Gastrocnemius medialis (tissue), 4 donors: ENCODE measurements at regions not wholly inside any gene's neighbourhood (a gene's known extent, or its start where the extent isn't known, plus 50 kb on each side); places are given as distances from the start of the nearest gene placed in this dataset.
"Not testable (repeated sequence)": the region's sequence is repeated elsewhere in the genome, so short reads cannot be mapped to it uniquely, and the experiment has no call there.

Source experiments
- ATAC-seq, 2 donors: fragments of 150-250 bp; one replicate each; pipeline ENCODE4 v1.9.1; 2016
- DNase-seq, 2 donors: peaks; one replicate each; pipeline ENCODE4 v3.0.0-alpha.2; 2019
- H3K27ac ChIP-seq, 4 donors: fragments of 200-600 bp; sonication (generic); 1 replicate in 1 of 4; 2 replicates in 3 of 4; pipeline ENCODE4 v1.5.1; 2016 to 2018; ENCODE audit warnings: mild to moderate bottlenecking in 2 of 4, moderate library complexity in 1 of 4
- H3K27me3 ChIP-seq, 3 donors: fragments of 200-600 bp; sonication (generic) in 2 of 3; 1 replicate in 1 of 3; 2 replicates in 2 of 3; pipeline versions ENCODE4 v1.5.1 to v1.6.0; 2016 to 2019; ENCODE audit warnings: mild to moderate bottlenecking in 1 of 3, moderate library complexity in 1 of 3
- H3K36me3 ChIP-seq, 2 donors: fragments of 200-600 bp; sonication (generic) in 1 of 2; one replicate each; pipeline ENCODE4 v1.5.1; 2017 to 2018
- H3K4me1 ChIP-seq, 2 donors: fragments of 200-600 bp; sonication (generic) in 1 of 2; one replicate each; pipeline ENCODE4 v1.5.1; 2016 to 2017; ENCODE audit warnings: mild to moderate bottlenecking in 2 of 2
- H3K4me3 ChIP-seq, 4 donors: fragments of 200-600 bp; sonication (generic) in 3 of 4; 1 replicate in 1 of 4; 2 replicates in 3 of 4; pipeline ENCODE4 v1.5.1; 2016 to 2019; ENCODE audit warnings: mild to moderate bottlenecking in 2 of 4
- H3K9me3 ChIP-seq, 3 donors: fragments of 200-600 bp; sonication (generic) in 2 of 3; 1 replicate in 1 of 3; 2 replicates in 2 of 3; pipeline ENCODE4 v1.5.1; 2016 to 2019
- CTCF ChIP-seq, 5 experiments: fragments of 450-650 bp in 3 of 5; fragments of 200-600 bp in 2 of 5; sonication (generic) in 2 of 5; IDR thresholded peaks in 4 of 5; conservative IDR thresholded peaks in 1 of 5; 1 replicate in 4 of 5; 2 replicates in 1 of 5; pipeline ENCODE4 v1.5.1; 2016 to 2019; ENCODE audit warnings: antibody characterized with exemption in 5 of 5, mild to moderate bottlenecking in 3 of 5, moderate library complexity in 3 of 5
- POLR2A ChIP-seq, 2 donors: fragments of 450-650 bp; IDR thresholded peaks; one replicate each; pipeline ENCODE4 v1.6.1; 2017; ENCODE audit warnings: antibody characterized with exemption in 2 of 2, mild to moderate bottlenecking in 2 of 2, moderate library complexity in 2 of 2
- in situ Hi-C, 4 donors: fragments of 200-750 bp; cut with MboI; loops; one replicate each; pipeline versions ENCODE4 v1.15.0 to v1.8.0; 2017; ENCODE audit warnings: low sequenced_read_pairs in 4 of 4
- intact Hi-C: fragments of 100-400 bp; cut with DNase I; formaldehyde crosslinking; loops from one replicate; pipeline ENCODE4 v1.15.1; 2023; ENCODE audit warnings: low total_unique reads

DNA sequence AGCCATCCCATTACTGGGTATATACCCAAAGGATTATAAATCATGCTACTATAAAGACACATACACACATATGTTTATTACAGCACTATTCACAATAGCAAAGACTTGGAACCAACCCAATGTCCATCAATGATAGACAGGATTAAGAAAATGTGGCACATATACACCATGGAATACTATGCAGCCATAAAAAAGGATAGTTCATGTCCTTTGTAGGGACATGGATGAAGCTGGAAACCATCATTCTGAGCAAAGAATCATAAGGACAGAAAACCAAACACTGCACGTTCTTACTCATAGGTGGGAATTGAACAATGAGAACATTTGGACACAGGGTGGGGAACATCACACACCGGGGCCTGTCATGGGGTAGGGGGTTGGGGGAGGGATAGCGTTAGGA is 60.3 kb upstream of the NMU start:
- DNase-seq, H3K36me3 ChIP-seq, intact Hi-C loops, ATAC-seq, H3K27me3 ChIP-seq, H3K4me1 ChIP-seq, H3K4me3 ChIP-seq, H3K9me3 ChIP-seq, H3K27ac ChIP-seq: not testable (repeated sequence)
- in situ Hi-C loops, result loop anchor here in 1 of 4 donors (25.0 kb wide), 1 partner anchor 109 kb away; the partner anchor contains the start of gene PDCL2

- H3K4me3 ChIP-seq, result no peak overlapping the region
- no peak for ATAC-seq
- TF ChIP-seq CTCF (IDR thresholded peaks at IDR 0.05 in 4 of 5, conservative IDR thresholded peaks at IDR 0.05 in 1 of 5) (no peak), POLR2A (IDR thresholded peaks at IDR 0.05) (no peak)
- in situ Hi-C loops, result no loop called here
- H3K27me3 ChIP-seq, result no peaks in the 10 kb centered on the region
- H3K36me3 ChIP-seq, result no peaks in the 10 kb centered on the region
- no peaks in the 10 kb centered on the region for H3K4me1 ChIP-seq
- no peaks in the 10 kb centered on the region for H3K9me3 ChIP-seq
- intact Hi-C loops, result no loop called here
- no peak overlapping the region for H3K27ac ChIP-seq
- no peak for DNase-seq
Observed at GRCh38 chr4:55706541-55706940, 70.4 kb upstream of the NMU start.

DNA sequence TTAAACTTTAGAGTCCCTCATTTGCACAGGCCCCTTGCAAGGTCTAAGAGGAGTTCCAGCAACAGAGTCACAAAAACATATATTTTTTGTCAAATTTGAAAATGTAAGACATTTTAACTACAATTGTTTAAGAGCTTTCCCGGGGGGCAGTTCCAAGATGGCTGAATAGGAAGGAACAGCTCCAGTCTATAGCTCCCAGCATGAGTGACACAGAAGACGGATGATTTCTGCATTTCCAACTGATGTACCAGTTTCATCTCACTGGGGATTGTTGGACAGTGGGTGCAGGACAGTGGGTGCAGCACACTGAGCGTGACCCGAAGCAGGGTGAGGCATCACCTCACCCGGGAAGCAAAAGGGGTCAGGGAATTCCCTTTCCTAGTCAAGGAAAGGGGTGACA is 71.4 kb upstream of the NMU start:
- in situ Hi-C loops (no loop called here), intact Hi-C loops (no loop called here)
- ATAC-seq (no peak), DNase-seq (no peak)
- TF ChIP-seq CTCF (IDR thresholded peaks at IDR 0.05 in 4 of 5, conservative IDR thresholded peaks at IDR 0.05 in 1 of 5) (no peak), POLR2A (IDR thresholded peaks at IDR 0.05) (no peak)
- Histone ChIP-seq H3K4me3 (no peak overlapping the region), H3K4me1 (no peaks in the 10 kb centered on the region), H3K36me3 (no peaks in the 10 kb centered on the region), H3K27me3 (no peaks in the 10 kb centered on the region), H3K27ac (no peak overlapping the region), H3K9me3 (no peaks in the 10 kb centered on the region)

GRCh38 chr4:55707991-55708390 is 71.9 kb upstream of the NMU start:
- H3K36me3 ChIP-seq, DNase-seq, H3K9me3 ChIP-seq, intact Hi-C loops, H3K27me3 ChIP-seq, ATAC-seq, H3K4me1 ChIP-seq, in situ Hi-C loops, H3K4me3 ChIP-seq, H3K27ac ChIP-seq: not testable (repeated sequence)

DNA sequence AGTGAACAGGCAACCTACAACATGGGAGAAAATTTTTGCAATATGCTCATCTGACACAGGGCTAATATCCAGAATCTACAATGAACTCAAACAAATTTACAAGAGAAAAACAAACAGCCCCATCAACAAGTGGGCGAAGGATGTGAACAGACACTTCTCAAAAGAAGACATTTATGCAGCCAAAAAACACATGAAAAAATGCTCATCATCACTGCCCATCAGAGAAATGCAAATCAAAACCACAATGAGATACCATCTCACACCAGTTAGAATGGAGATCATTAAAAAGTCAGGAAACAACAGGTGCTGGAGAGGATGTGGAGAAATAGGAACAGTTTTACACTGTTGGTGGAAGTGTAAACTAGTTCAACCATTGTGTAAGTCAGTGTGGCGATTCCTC is 76.7 kb upstream of the NMU start:
- H3K9me3 ChIP-seq, H3K4me1 ChIP-seq, ATAC-seq, in situ Hi-C loops, H3K4me3 ChIP-seq, intact Hi-C loops, H3K36me3 ChIP-seq, DNase-seq, H3K27ac ChIP-seq, H3K27me3 ChIP-seq: not testable (repeated sequence)

DNA sequence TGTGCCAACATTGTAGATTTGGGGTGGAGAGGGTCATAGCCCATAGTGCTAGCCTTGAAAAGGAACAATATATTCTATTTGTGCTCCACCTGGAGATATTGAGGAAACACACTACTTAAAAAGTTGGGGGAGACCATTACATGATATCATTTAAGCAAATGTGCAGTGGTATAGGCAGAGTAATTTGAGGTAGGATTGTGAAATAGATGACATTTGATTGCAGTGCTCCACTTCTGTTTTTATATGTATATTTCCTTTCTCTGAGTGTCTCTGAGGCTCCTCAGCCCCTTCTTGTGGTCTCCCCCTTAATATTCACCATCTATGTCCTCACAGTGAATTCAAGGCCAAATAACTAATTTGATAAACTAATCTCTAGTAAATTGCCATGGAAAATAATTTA is 85.6 kb upstream of the NMU start:
- Histone ChIP-seq H3K4me1 (no peaks in the 10 kb centered on the region), H3K9me3 (no peaks in the 10 kb centered on the region), H3K36me3 (no peaks in the 10 kb centered on the region), H3K27ac (no peak overlapping the region), H3K4me3 (no peak overlapping the region), H3K27me3 (no peaks in the 10 kb centered on the region)
- DNase-seq, result no peak
- ATAC-seq, result no peak
- no peak for TF ChIP-seq POLR2A (IDR thresholded peaks at IDR 0.05)
- intact Hi-C loops, result no loop called here
- in situ Hi-C loops, result no loop called here

DNA sequence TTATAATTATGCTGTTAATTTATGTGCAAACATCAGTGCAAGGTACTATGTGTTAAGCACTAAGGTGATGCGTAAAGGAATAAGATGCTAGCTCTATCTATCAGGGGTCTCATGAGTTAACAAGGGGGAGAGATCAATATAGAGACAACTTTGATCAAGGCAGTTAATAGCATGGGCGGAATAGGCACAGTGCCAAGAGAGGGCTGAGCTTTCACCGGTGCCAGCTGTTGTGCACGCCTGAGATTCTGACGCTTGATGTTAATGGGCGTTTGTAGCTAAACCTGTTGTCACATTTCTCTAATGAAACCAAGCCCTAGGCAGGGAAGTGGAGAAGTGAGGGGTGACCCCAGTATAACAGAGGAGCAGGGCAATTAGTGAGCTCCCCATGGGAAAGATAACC is 86.0 kb upstream of the NMU start:
- TF ChIP-seq CTCF (IDR thresholded peaks at IDR 0.05 in 4 of 5, conservative IDR thresholded peaks at IDR 0.05 in 1 of 5) (no peak), POLR2A (IDR thresholded peaks at IDR 0.05) (no peak)
- no peak overlapping the region for H3K4me3 ChIP-seq
- no peaks in the 10 kb centered on the region for H3K4me1 ChIP-seq
- H3K27ac ChIP-seq, result no peak overlapping the region
- intact Hi-C loops (no loop called here), in situ Hi-C loops (no loop called here)
- ATAC-seq (no peak), DNase-seq (no peak)
- no peaks in the 10 kb centered on the region for H3K27me3 ChIP-seq
- no peaks in the 10 kb centered on the region for H3K36me3 ChIP-seq
- H3K9me3 ChIP-seq, result no peaks in the 10 kb centered on the region
